GM12878 (cell line): ENCODE measurements at regions not wholly inside any gene's neighbourhood (a gene's known extent, or its start where the extent isn't known, plus 50 kb on each side); places are given as distances from the start of the nearest gene placed in this dataset.

Source experiments
- ATAC-seq: fragments of 200-7000 bp; cut with Tn5 transposase; 3 replicates; pipeline ENCODE4 v1.9.1; 2020; ENCODE audit warnings: mild to moderate bottlenecking, moderate library complexity
- BruUV-seq: library from RNA; stranded (reverse); fragments of 400-500 nt; replicated peaks from 2 replicates; lab custom pipeline; 2021; lab: Mats Ljungman, UMichigan
- CTCF ChIA-PET: fragments of 300-600 bp; sonication (Branson Sonifier 250); formaldehyde crosslinking; extraction: SDS; loops from one replicate; lab custom pipeline; 2021; ENCODE audit warnings: inconsistent platforms; lab: Yijun Ruan, JAX
- POLR2A ChIA-PET: fragments of 350-600 bp; formaldehyde crosslinking; extraction: SDS; loops from one replicate; lab custom pipeline; 2021; ENCODE audit warnings: inconsistent platforms; lab: Charles Lee
- RAD21 ChIA-PET: fragments of 300-600 bp; sonication (Branson Sonifier 250); formaldehyde crosslinking; loops from one replicate; lab custom pipeline; 2023; ENCODE audit warnings: antibody characterized with exemption; ENCODE audit not compliant: unreplicated experiment; lab: Charles Lee
- SMC1A ChIA-PET: fragments of 300-600 bp; sonication (Branson Sonifier 250); formaldehyde crosslinking; loops from one replicate; lab custom pipeline; 2023; ENCODE audit not compliant: unreplicated experiment, uncharacterized antibody; lab: Charles Lee
- DNase-seq: peaks from one replicate; pipeline ENCODE4 v3.0.0-alpha.2; 2011; ENCODE audit warnings: low read depth, low spot score
- FAIRE-seq: peaks from 3 replicates; lab custom pipeline; 2011; peaks lifted over from hg19 to GRCh38; lab: Jason Lieb, UNC
- H2AFZ ChIP-seq: 2 replicates; pipeline ENCODE4 v1.6.0; 2011; ENCODE audit warnings: low read depth, low read length, control low read depth; ENCODE audit not compliant: control insufficient read depth
- H3K27ac ChIP-seq: 2 replicates; pipeline ENCODE4 v1.5.1; 2011; ENCODE audit warnings: control low read depth; ENCODE audit not compliant: control insufficient read depth, insufficient read depth
- H3K27me3 ChIP-seq, 2 experiments: replicated peaks in 1 of 2; 2 replicates each; pipeline versions ENCODE4 v1.6.0 to v1.6.1; 2011; ENCODE audit warnings: low read length in 1 of 2; ENCODE audit not compliant: control insufficient read depth in 2 of 2, insufficient read depth in 2 of 2
- H3K36me3 ChIP-seq, 2 experiments: 2 replicates each; pipeline ENCODE4 v1.5.1; 2011; ENCODE audit warnings: low read length in 1 of 2; ENCODE audit not compliant: control insufficient read depth in 2 of 2, insufficient read depth in 2 of 2
- H3K4me1 ChIP-seq: 2 replicates; pipeline ENCODE4 v1.6.1; 2011; ENCODE audit warnings: mild to moderate bottlenecking, low read length, moderate library complexity, mixed read lengths; ENCODE audit not compliant: control insufficient read depth, insufficient read depth
- H3K4me2 ChIP-seq: 2 replicates; pipeline ENCODE4 v1.6.0; 2011; ENCODE audit warnings: control low read depth; ENCODE audit not compliant: control insufficient read depth, insufficient read depth
- H3K4me3 ChIP-seq: fragments of 200-600 bp; sonication (generic); 2 replicates; pipeline ENCODE4 v1.5.1; 2016
- H3K79me2 ChIP-seq: 2 replicates; pipeline ENCODE4 v1.6.0; 2011; ENCODE audit warnings: low read length; ENCODE audit not compliant: control insufficient read depth, insufficient read depth
- H3K9ac ChIP-seq: 2 replicates; pipeline ENCODE4 v1.8.0; 2011; ENCODE audit warnings: low read length, control low read depth, mixed read lengths; ENCODE audit not compliant: control insufficient read depth, insufficient read depth
- H3K9me3 ChIP-seq: replicated peaks from 3 replicates; pipeline ENCODE4 v1.5.1; 2011; ENCODE audit warnings: mild to moderate bottlenecking, low read length; ENCODE audit not compliant: control insufficient read depth, insufficient read depth
- H4K20me1 ChIP-seq: 2 replicates; pipeline ENCODE4 v1.6.0; 2011; ENCODE audit not compliant: control insufficient read depth, insufficient read depth
- ETV6 ChIP-seq, 2 experiments: fragments of 450-650 bp in 1 of 2; IDR thresholded peaks in 1 of 2; conservative IDR thresholded peaks in 1 of 2; 2 replicates each; pipeline ENCODE4 v1.6.1; 2014; ENCODE audit warnings: antibody characterized with exemption in 1 of 2, borderline replicate concordance in 1 of 2, low read depth in 1 of 2, mild to moderate bottlenecking in 1 of 2, moderate library complexity in 1 of 2
- FOS ChIP-seq: IDR thresholded peaks from 3 replicates; pipeline ENCODE4 v1.6.1; 2011; ENCODE audit warnings: borderline replicate concordance; ENCODE audit not compliant: insufficient read length; ENCODE audit errors: extremely low read depth
- HDAC2 ChIP-seq: fragments of 200-600 bp; sonication (generic); IDR thresholded peaks from 2 replicates; pipeline ENCODE4 v1.6.1; 2017
- KDM1A ChIP-seq: fragments of 200-600 bp; sonication (generic); IDR thresholded peaks from 2 replicates; pipeline ENCODE4 v1.6.1; 2016; ENCODE audit warnings: borderline replicate concordance
- LARP7 ChIP-seq: fragments of 450-650 bp; IDR thresholded peaks from 2 replicates; pipeline ENCODE4 v1.6.1; 2017; ENCODE audit warnings: mild to moderate bottlenecking
- MAX ChIP-seq: IDR thresholded peaks from 2 replicates; pipeline ENCODE4 v1.6.1; 2012; ENCODE audit warnings: low read depth, low read length, improper control_type of control experiment
- NR2C2 ChIP-seq: IDR thresholded peaks from 2 replicates; pipeline ENCODE4 v1.6.1; 2011; ENCODE audit warnings: borderline replicate concordance, low read depth; ENCODE audit not compliant: control insufficient read depth, insufficient read length
- SMARCA5 ChIP-seq: fragments of 450-650 bp; IDR thresholded peaks from 2 replicates; pipeline ENCODE4 v1.6.1; 2017; ENCODE audit warnings: mild to moderate bottlenecking
- SPI1 ChIP-seq: IDR thresholded peaks from 2 replicates; pipeline ENCODE4 v1.6.1; 2011; ENCODE audit warnings: low read depth, mild to moderate bottlenecking, low read length, moderate library complexity, borderline replicate concordance; ENCODE audit not compliant: insufficient read depth
- ZBTB33 ChIP-seq: fragments of 450-650 bp; IDR thresholded peaks from 2 replicates; pipeline ENCODE4 v1.6.1; 2017; ENCODE audit warnings: mild to moderate bottlenecking
- WGBS: methylation state at CpG from one replicate; pipeline ENCODE4 v1.1.6; 2016; ENCODE audit warnings: low lambda C conversion rate; ENCODE audit not compliant: insufficient replicate concordance, insufficient coverage; ENCODE audit errors: missing lambda C conversion rate; 5-methylcytosine and 5-hydroxymethylcytosine counted together
- in situ Hi-C: fragments of 300-500 bp; cut with MboI; formaldehyde crosslinking; loops from 9 replicates; pipeline ENCODE4 v1.14.3; 2018; ENCODE audit warnings: mixed read lengths
- intact Hi-C: fragments of 100-400 bp; cut with micrococcal nuclease; formaldehyde crosslinking; loops from one replicate; pipeline ENCODE4 v1.14.2; 2022; ENCODE audit not compliant: unreplicated experiment

GRCh38 chr11:92449222-92449621, 224.6 kb downstream of the FAT3 start:
- H3K27ac ChIP-seq: no peak overlapping the region
- SMC1A ChIA-PET: no interaction called here
- no peak for DNase-seq
- TF ChIP-seq LARP7: no peak
- no peak for TF ChIP-seq SPI1
- no peak for TF ChIP-seq ETV6 (conservative IDR thresholded peaks at IDR 0.05 in 1 of 2, IDR thresholded peaks at IDR 0.05 in 1 of 2; ENCODE audit: borderline replicate concordance in 1 of 2, low read depth in 1 of 2)
- TF ChIP-seq HDAC2: no peak
- no peak for TF ChIP-seq ZBTB33
- TF ChIP-seq SMARCA5: no peak
- no peak for TF ChIP-seq FOS
- TF ChIP-seq KDM1A: no peak
- no peak for TF ChIP-seq MAX
- TF ChIP-seq NR2C2: no peak
- TF ChIP-seq, all 136 proteins: peak for 0
- CTCF ChIA-PET: no interaction called here
- Histone ChIP-seq H3K27me3 (no peaks in the 10 kb centered on the region; a peak in 1 of 4 replicates), H3K4me2 (no peak overlapping the region), H3K4me1 (no peaks in the 10 kb centered on the region), H3K36me3 (no peaks in the 10 kb centered on the region), H3K79me2 (no peaks in the 10 kb centered on the region), H3K4me3 (no peak overlapping the region), H3K9ac (no peak overlapping the region), H2AFZ (no peak overlapping the region), H4K20me1 (no peaks in the 10 kb centered on the region), H3K9me3 (no peaks in the 10 kb centered on the region)
- in situ Hi-C loops (no loop called here), intact Hi-C loops (no loop called here)
- no peak for FAIRE-seq
- BruUV-seq: no TSS peak
- WGBS: 28% methylated on average over 2 of the region's 2 CpGs
- RAD21 ChIA-PET: no interaction called here
- POLR2A ChIA-PET: no interaction called here
- ATAC-seq: no peak
